ENCODE measurements at regions not wholly inside any gene's neighbourhood (a gene's known extent, or its start where the extent isn't known, plus 50 kb on each side); places are given as distances from the start of the nearest gene placed in this dataset.

- no peak for DNase-seq
These were observed 52.8 kb downstream of the PPP1R2C start for GRCh38 chrX:42725196-42725595.

DNA sequence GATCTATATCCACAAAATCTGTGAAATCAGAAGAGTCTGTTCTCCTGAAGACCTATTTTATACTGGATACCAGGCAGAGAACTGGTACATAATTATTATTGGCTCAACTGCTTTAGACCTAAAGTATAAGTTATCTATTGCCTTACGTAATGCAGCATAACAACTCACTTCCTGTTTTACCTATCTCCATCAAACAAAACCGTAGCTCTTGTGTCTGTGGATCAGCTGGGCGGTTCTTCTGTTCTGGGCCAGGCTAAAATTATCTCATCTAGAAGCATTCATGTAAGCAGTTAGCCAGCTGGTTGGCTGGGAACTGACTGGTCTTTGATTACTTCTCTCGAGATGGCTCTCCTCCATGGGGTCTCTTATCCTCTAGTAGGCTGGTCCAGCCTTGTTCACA is 57.8 kb downstream of the PPP1R2C start:
- TF ChIP-seq, protein P1, sequence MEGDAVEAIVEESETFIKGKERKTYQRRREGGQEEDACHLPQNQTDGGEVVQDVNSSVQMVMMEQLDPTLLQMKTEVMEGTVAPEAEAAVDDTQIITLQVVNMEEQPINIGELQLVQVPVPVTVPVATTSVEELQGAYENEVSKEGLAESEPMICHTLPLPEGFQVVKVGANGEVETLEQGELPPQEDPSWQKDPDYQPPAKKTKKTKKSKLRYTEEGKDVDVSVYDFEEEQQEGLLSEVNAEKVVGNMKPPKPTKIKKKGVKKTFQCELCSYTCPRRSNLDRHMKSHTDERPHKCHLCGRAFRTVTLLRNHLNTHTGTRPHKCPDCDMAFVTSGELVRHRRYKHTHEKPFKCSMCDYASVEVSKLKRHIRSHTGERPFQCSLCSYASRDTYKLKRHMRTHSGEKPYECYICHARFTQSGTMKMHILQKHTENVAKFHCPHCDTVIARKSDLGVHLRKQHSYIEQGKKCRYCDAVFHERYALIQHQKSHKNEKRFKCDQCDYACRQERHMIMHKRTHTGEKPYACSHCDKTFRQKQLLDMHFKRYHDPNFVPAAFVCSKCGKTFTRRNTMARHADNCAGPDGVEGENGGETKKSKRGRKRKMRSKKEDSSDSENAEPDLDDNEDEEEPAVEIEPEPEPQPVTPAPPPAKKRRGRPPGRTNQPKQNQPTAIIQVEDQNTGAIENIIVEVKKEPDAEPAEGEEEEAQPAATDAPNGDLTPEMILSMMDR (IDR thresholded peaks at IDR 0.05), result no peak
- no peak for TF ChIP-seq POLR2A (IDR thresholded peaks at IDR 0.05)
- Histone ChIP-seq H3K4me3 (no peak overlapping the region), H3K27me3 (no peaks in the 10 kb centered on the region), H3K27ac (no peak overlapping the region), H3K9me3 (no peaks in the 10 kb centered on the region), H3K4me1 (peaks cover 8% of the 10 kb centered on the region), H3K36me3 (replicated peaks in 1 of 2; ENCODE audit: insufficient read depth in 1 of 2, low read depth in 2 of 2) (no peaks in the 10 kb centered on the region)
- WGBS, 2 donors, result 81 to 91% methylated on average over 4 of the region's 4 CpGs
- ATAC-seq, result no peak
- intact Hi-C loops (cut with DNase I), result no loop called here
- no peak for DNase-seq

More at GRCh38 chrX:42725196-42725595, 52.8 kb downstream of the PPP1R2C start:
- WGBS, 2 donors, result 24% methylated on average over 2 of the region's 2 CpGs
- Histone ChIP-seq H3K9me3 (no peaks in the 10 kb centered on the region), H3K36me3 (replicated peaks in 1 of 2; ENCODE audit: insufficient read depth in 1 of 2, low read depth in 2 of 2) (no peaks in the 10 kb centered on the region), H3K27me3 (no peaks in the 10 kb centered on the region), H3K4me3 (no peak overlapping the region), H3K4me1 (no peaks in the 10 kb centered on the region), H3K27ac (no peak overlapping the region)
- intact Hi-C loops (cut with DNase I), result no loop called here
- TF ChIP-seq, protein P1 (IDR thresholded peaks at IDR 0.05), result no peak
- ATAC-seq, result no peak

- ATAC-seq, result no peak
- Histone ChIP-seq H3K27me3 (no peaks in the 10 kb centered on the region), H3K9me3 (no peaks in the 10 kb centered on the region), H3K4me3 (no peak overlapping the region), H3K36me3 (replicated peaks in 1 of 2; ENCODE audit: insufficient read depth in 1 of 2, low read depth in 2 of 2) (no peaks in the 10 kb centered on the region), H3K27ac (peak overlapping the region in 3 of 4 donors; percentile 56 to 78 (median 74)), H3K4me1 (peaks cover 14% of the 10 kb centered on the region)
- intact Hi-C loops (cut with DNase I), result no loop called here
- DNase-seq, result no peak
- WGBS, 2 donors, result 66 to 75% methylated on average over 8 of the region's 8 CpGs
- TF ChIP-seq POLR2A (IDR thresholded peaks at IDR 0.05), result no peak
- TF ChIP-seq, protein P1 (IDR thresholded peaks at IDR 0.05), result no peak
These were observed 62.2 kb downstream of the PPP1R2C start for GRCh38 chrX:42715701-42716262.

DNA sequence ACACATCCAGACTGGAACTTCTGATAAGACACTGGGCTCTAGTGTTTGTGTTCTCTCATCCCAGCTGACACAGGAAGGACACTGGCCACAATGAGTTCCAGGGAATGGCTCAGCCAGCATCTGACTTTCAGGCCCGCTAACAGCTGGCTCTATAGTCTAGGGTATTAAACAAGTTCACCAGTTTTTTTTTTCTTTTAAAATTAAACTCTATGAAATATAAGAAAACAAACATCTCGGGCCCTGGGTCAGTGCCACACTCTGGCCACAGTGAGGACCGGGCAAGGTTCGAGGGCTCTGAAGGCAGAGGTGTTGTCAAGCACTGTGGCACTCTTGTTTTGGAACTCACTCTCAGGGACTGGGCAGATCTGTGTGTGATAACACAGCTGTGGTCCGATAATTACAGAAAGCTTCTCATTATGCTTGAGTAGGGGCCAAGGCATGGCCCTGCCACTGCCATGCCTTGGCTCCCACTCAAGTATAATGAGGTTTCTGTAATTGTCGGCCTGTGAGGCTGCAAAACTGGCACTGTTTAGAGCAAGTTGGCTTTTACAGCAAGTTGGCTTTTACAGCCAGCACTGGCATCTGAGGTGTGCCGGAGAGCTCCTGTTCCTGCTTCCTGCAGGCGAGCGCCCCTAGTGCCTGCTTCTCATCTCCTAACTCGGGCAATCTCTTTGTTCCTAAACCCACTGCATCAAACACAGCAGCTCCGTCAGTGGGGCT is 62.8 kb downstream of the PPP1R2C start:
- TF ChIP-seq, protein P1 (IDR thresholded peaks at IDR 0.05), result peak; percentile 28 to 70 (median 54)
- TF ChIP-seq POLR2A (IDR thresholded peaks at IDR 0.05), result no peak
- H3K27me3 ChIP-seq, result no peaks in the 10 kb centered on the region
- intact Hi-C loops (cut with DNase I), result no loop called here
- no peak overlapping the region for H3K4me3 ChIP-seq
- DNase-seq, result peak; percentile 77 to 88 (median 85)
- peak; percentile 96 for ATAC-seq
- 9 to 17% methylated on average over 10 to 11 of the region's 11 CpGs for WGBS, 2 donors
- H3K4me1 ChIP-seq, result peaks cover 14% of the 10 kb centered on the region
- H3K36me3 ChIP-seq (replicated peaks in 1 of 2; ENCODE audit: insufficient read depth in 1 of 2, low read depth in 2 of 2), result no peaks in the 10 kb centered on the region
- H3K27ac ChIP-seq, result peak overlapping the region in 3 of 4 donors; percentile 56 to 78 (median 74)
- H3K9me3 ChIP-seq, result no peaks in the 10 kb centered on the region

GRCh38 chrX:42710452-42710851 is 67.5 kb downstream of the PPP1R2C start:
- no peak overlapping the region for H3K4me3 ChIP-seq
- no peak for TF ChIP-seq POLR2A (IDR thresholded peaks at IDR 0.05)
- TF ChIP-seq, protein P1 (IDR thresholded peaks at IDR 0.05), result no peak
- no peaks in the 10 kb centered on the region for H3K36me3 ChIP-seq (replicated peaks in 1 of 2; ENCODE audit: insufficient read depth in 1 of 2, low read depth in 2 of 2)
- ATAC-seq, result no peak
- peaks cover 12% of the 10 kb centered on the region for H3K4me1 ChIP-seq
- intact Hi-C loops (cut with DNase I), result no loop called here
- WGBS, 2 donors, result 78 to 88% methylated on average over 2 of the region's 2 CpGs
- no peaks in the 10 kb centered on the region for H3K27me3 ChIP-seq
- H3K27ac ChIP-seq, result no peak overlapping the region
- no peak for DNase-seq
- no peaks in the 10 kb centered on the region for H3K9me3 ChIP-seq

All from body of pancreas (tissue), 4 donors.